HepG2 (cell line): ENCODE measurements at regions not wholly inside any gene's neighbourhood (a gene's known extent, or its start where the extent isn't known, plus 50 kb on each side); places are given as distances from the start of the nearest gene placed in this dataset.

Source experiments
- ATAC-seq: fragments of 200-7000 bp; cut with Tn5 transposase; 3 replicates; pipeline ENCODE4 v1.9.1; 2020; ENCODE audit warnings: mild to moderate bottlenecking, moderate library complexity
- BruUV-seq: library from RNA; stranded (reverse); fragments of 400-500 nt; replicated peaks from 2 replicates; lab custom pipeline; 2021; lab: Mats Ljungman, UMichigan
- CTCF ChIA-PET: fragments of 300-600 bp; formaldehyde crosslinking; extraction: SDS; loops from one replicate; lab custom pipeline; 2021; ENCODE audit warnings: low total read pairs, inconsistent platforms, low intra/inter-chr PET ratio; lab: Yijun Ruan, JAX
- POLR2A ChIA-PET: fragments of 350-600 bp; sonication (Branson Sonifier 250); formaldehyde crosslinking; loops from one replicate; lab custom pipeline; 2020; ENCODE audit warnings: antibody characterized with exemption, inconsistent platforms; lab: Yijun Ruan, JAX
- DNase-seq: peaks from one replicate; pipeline ENCODE4 v3.0.0-alpha.2; 2015; ENCODE audit warnings: low spot score
- FAIRE-seq: peaks from 3 replicates; lab custom pipeline; 2011; peaks lifted over from hg19 to GRCh38; lab: Jason Lieb, UNC
- H2AFZ ChIP-seq: one replicate; pipeline ENCODE4 v1.6.1; 2011; ENCODE audit warnings: low read length, inconsistent platforms
- H3K27ac ChIP-seq: fragments of 300-600 bp; 3 replicates; pipeline ENCODE4 v1.8.0; 2011; ENCODE audit warnings: mixed run types, mild to moderate bottlenecking, mixed read lengths, low read length, inconsistent platforms; ENCODE audit not compliant: insufficient read depth; ENCODE audit errors: extremely low read length
- H3K27me3 ChIP-seq, 2 experiments: fragments of 200-600 bp in 1 of 2; 2 replicates in 1 of 2; 3 replicates in 1 of 2; pipeline versions ENCODE4 v1.6.0 to v1.8.0; 2011; ENCODE audit warnings: low read length in 2 of 2, mild to moderate bottlenecking in 2 of 2, moderate library complexity in 2 of 2, inconsistent platforms in 1 of 2; ENCODE audit not compliant: insufficient read depth in 2 of 2, control insufficient read depth in 1 of 2
- H3K36me3 ChIP-seq, 2 experiments: fragments of 200-600 bp in 1 of 2; replicated peaks in 1 of 2; 2 replicates in 1 of 2; 3 replicates in 1 of 2; pipeline versions ENCODE4 v1.5.1 to v1.8.0; 2011; ENCODE audit warnings: low read length in 2 of 2, inconsistent platforms in 1 of 2; ENCODE audit not compliant: insufficient read depth in 2 of 2, control insufficient read depth in 1 of 2
- H3K4me1 ChIP-seq: 2 replicates; pipeline ENCODE4 v1.5.1; 2012; ENCODE audit warnings: low read length, inconsistent platforms; ENCODE audit not compliant: insufficient read depth
- H3K4me2 ChIP-seq: 2 replicates; pipeline ENCODE4 v1.6.0; 2011; ENCODE audit warnings: low read depth, low read length, inconsistent platforms
- H3K4me3 ChIP-seq, 3 experiments: fragments of 200-600 bp in 1 of 3; sonication (generic), shearing (Covaris generic) in 1 of 3; replicated peaks in 1 of 3; 2 replicates each; pipeline ENCODE4 v1.5.1; 2011 to 2016; ENCODE audit warnings: low read length in 3 of 3, inconsistent platforms in 2 of 3, low read depth in 2 of 3, mild to moderate bottlenecking in 2 of 3, control low read depth in 1 of 3, mixed read lengths in 1 of 3; ENCODE audit not compliant: insufficient read depth in 1 of 3
- H3K79me2 ChIP-seq: one replicate; pipeline ENCODE4 v1.6.1; 2011; ENCODE audit warnings: low read length, inconsistent platforms; ENCODE audit not compliant: insufficient read depth
- H3K9ac ChIP-seq: 2 replicates; pipeline ENCODE4 v1.6.0; 2011; ENCODE audit warnings: mild to moderate bottlenecking, low read depth, low read length, inconsistent platforms; ENCODE audit not compliant: insufficient read depth
- H3K9me3 ChIP-seq: 2 replicates; pipeline ENCODE4 v1.5.1; 2012; ENCODE audit warnings: mild to moderate bottlenecking, low read length
- H4K20me1 ChIP-seq: 2 replicates; pipeline ENCODE4 v1.6.0; 2011; ENCODE audit warnings: inconsistent platforms, mild to moderate bottlenecking, low read length, moderate library complexity; ENCODE audit not compliant: insufficient read depth
- JUND ChIP-seq: sonication (generic); formaldehyde crosslinking; IDR thresholded peaks from 2 replicates; pipeline ENCODE4 v1.8.0; 2022; ENCODE audit warnings: mild to moderate bottlenecking, missing genetic modification reagents
- KDM5B ChIP-seq: sonication (generic); formaldehyde crosslinking; IDR thresholded peaks from 2 replicates; pipeline ENCODE4 v1.4.0; 2020; ENCODE audit warnings: missing genetic modification reagents, mild to moderate bottlenecking, borderline replicate concordance
- YEATS4 ChIP-seq: sonication (generic); formaldehyde crosslinking; IDR thresholded peaks from 2 replicates; pipeline ENCODE4 v1.4.0; 2020; ENCODE audit warnings: missing genetic modification reagents, borderline replicate concordance
- ZNF264 ChIP-seq: sonication (generic); formaldehyde crosslinking; IDR thresholded peaks from 2 replicates; pipeline ENCODE4 v1.4.0; 2020; ENCODE audit warnings: missing genetic modification reagents
- ZNF432 ChIP-seq: sonication (generic); formaldehyde crosslinking; IDR thresholded peaks from 2 replicates; pipeline ENCODE4 v1.5.0; 2020; ENCODE audit warnings: missing genetic modification reagents, mild to moderate bottlenecking, borderline replicate concordance
- WGBS: methylation state at CpG from one replicate; pipeline ENCODE4 v1.1.6; 2017; ENCODE audit warnings: low lambda C conversion rate; 5-methylcytosine and 5-hydroxymethylcytosine counted together
- in situ Hi-C: cut with HindIII; loops from 2 replicates; pipeline ENCODE4 v1.10.0; 2017; ENCODE audit warnings: low pct_unique_long_range_greater_than_20kb; ENCODE audit not compliant: extremely low pct_ligation_motif_present
- intact Hi-C: fragments of 100-400 bp; cut with micrococcal nuclease; formaldehyde crosslinking; loops from one replicate; pipeline ENCODE4 v1.10.0; 2022; ENCODE audit not compliant: unreplicated experiment
- TF ChIP-seq, protein P1 (sequence below): IDR thresholded peaks from 2 replicates; pipeline ENCODE4 v1.6.1; 2016; ENCODE audit warnings: mild to moderate bottlenecking
- TF ChIP-seq, protein P2 (sequence below): IDR thresholded peaks from 2 replicates; pipeline ENCODE4 v1.6.1; 2016; ENCODE audit warnings: control low read depth
- TF ChIP-seq, protein P3 (sequence below), 2 experiments: fragments of 450-650 bp in 1 of 2; sonication (generic) in 1 of 2; formaldehyde crosslinking in 1 of 2; IDR thresholded peaks; 2 replicates each; pipeline versions ENCODE4 v1.6.1 to v1.8.0; 2016 to 2022; ENCODE audit warnings: antibody characterized with exemption in 1 of 2, mild to moderate bottlenecking in 1 of 2, missing genetic modification reagents in 1 of 2
- TF ChIP-seq, protein P4 (sequence below): sonication (generic); formaldehyde crosslinking; IDR thresholded peaks from 2 replicates; pipeline ENCODE4 v1.4.0; 2020; ENCODE audit warnings: missing genetic modification reagents, borderline replicate concordance

DNA sequence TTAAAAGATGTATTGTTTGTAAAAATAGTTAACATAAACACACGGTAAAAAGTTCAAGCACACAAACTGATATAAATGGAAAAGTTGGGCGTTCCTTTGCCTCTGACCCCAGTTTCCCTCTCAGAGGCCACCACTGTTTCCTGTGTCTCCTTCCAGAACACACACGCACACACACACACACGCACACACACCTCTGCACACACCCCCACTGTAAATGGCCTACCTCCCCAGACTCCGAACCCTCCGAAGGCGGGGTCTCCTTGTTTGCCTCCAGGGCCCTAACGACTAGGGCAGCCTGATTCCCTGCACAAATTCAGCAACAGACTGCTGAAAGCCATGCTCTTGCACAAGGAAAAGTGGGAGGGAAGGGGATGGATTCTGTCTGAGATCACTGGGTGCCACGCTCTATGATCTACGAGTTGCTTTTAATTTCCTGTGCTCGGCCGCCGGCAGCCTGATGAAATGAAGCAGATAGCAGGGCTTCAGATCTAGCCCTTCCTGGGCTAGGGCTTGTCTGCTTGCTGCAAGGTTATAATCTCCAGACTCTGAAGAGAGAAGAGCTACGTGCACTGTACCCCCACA, 184.0 kb upstream of the IL12B start:
- BruUV-seq: no TSS peak
- no peak overlapping the region for H3K4me3 ChIP-seq
- H3K36me3 ChIP-seq: no peaks in the 10 kb centered on the region
- no peaks in the 10 kb centered on the region for H4K20me1 ChIP-seq
- intact Hi-C loops: loop anchor here (10.0 kb wide), 1 partner anchor 400 kb away; the partner anchor contains the start of gene ADRA1B
- FAIRE-seq (no peak), DNase-seq (no peak), ATAC-seq (no peak)
- in situ Hi-C loops: no loop called here
- WGBS: 61% methylated on average over 14 of the region's 14 CpGs
- H3K79me2 ChIP-seq: no peaks in the 10 kb centered on the region
- H3K9me3 ChIP-seq: no peaks in the 10 kb centered on the region
- peaks cover 0 to 3% of the 10 kb centered on the region in 2 experiments; a peak in 1 of 5 replicates for H3K27me3 ChIP-seq
- H3K4me2 ChIP-seq: no peak overlapping the region
- H2AFZ ChIP-seq: no peak overlapping the region
- ChIA-PET POLR2A (no interaction called here), CTCF (no interaction called here)
- no peak overlapping the region for H3K9ac ChIP-seq
- H3K27ac ChIP-seq: no peak overlapping the region
- H3K4me1 ChIP-seq: no peaks in the 10 kb centered on the region
- TF ChIP-seq ZNF264 (no peak), ZNF432 (CRISPR knock-in tag) (no peak), YEATS4 (CRISPR knock-in tag) (no peak), JUND (no peak), KDM5B (no peak)
- TF ChIP-seq, protein P1, sequence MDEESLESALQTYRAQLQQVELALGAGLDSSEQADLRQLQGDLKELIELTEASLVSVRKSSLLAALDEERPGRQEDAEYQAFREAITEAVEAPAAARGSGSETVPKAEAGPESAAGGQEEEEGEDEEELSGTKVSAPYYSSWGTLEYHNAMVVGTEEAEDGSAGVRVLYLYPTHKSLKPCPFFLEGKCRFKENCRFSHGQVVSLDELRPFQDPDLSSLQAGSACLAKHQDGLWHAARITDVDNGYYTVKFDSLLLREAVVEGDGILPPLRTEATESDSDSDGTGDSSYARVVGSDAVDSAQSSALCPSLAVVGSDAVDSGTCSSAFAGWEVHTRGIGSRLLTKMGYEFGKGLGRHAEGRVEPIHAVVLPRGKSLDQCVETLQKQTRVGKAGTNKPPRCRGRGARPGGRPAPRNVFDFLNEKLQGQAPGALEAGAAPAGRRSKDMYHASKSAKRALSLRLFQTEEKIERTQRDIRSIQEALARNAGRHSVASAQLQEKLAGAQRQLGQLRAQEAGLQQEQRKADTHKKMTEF (CRISPR knock-in tag): no peak
- TF ChIP-seq, protein P2, sequence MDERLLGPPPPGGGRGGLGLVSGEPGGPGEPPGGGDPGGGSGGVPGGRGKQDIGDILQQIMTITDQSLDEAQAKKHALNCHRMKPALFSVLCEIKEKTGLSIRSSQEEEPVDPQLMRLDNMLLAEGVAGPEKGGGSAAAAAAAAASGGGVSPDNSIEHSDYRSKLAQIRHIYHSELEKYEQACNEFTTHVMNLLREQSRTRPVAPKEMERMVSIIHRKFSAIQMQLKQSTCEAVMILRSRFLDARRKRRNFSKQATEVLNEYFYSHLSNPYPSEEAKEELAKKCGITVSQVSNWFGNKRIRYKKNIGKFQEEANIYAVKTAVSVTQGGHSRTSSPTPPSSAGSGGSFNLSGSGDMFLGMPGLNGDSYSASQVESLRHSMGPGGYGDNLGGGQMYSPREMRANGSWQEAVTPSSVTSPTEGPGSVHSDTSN (CRISPR knock-in tag): no peak
- TF ChIP-seq, protein P3, sequence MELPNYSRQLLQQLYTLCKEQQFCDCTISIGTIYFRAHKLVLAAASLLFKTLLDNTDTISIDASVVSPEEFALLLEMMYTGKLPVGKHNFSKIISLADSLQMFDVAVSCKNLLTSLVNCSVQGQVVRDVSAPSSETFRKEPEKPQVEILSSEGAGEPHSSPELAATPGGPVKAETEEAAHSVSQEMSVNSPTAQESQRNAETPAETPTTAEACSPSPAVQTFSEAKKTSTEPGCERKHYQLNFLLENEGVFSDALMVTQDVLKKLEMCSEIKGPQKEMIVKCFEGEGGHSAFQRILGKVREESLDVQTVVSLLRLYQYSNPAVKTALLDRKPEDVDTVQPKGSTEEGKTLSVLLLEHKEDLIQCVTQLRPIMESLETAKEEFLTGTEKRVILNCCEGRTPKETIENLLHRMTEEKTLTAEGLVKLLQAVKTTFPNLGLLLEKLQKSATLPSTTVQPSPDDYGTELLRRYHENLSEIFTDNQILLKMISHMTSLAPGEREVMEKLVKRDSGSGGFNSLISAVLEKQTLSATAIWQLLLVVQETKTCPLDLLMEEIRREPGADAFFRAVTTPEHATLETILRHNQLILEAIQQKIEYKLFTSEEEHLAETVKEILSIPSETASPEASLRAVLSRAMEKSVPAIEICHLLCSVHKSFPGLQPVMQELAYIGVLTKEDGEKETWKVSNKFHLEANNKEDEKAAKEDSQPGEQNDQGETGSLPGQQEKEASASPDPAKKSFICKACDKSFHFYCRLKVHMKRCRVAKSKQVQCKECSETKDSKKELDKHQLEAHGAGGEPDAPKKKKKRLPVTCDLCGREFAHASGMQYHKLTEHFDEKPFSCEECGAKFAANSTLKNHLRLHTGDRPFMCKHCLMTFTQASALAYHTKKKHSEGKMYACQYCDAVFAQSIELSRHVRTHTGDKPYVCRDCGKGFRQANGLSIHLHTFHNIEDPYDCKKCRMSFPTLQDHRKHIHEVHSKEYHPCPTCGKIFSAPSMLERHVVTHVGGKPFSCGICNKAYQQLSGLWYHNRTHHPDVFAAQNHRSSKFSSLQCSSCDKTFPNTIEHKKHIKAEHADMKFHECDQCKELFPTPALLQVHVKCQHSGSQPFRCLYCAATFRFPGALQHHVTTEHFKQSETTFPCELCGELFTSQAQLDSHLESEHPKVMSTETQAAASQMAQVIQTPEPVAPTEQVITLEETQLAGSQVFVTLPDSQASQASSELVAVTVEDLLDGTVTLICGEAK (IDR thresholded peaks at IDR 0.05): no peak
- TF ChIP-seq, protein P3 (CRISPR knock-in tag; IDR thresholded peaks at IDR 0.05): no peak
- TF ChIP-seq, protein P4, sequence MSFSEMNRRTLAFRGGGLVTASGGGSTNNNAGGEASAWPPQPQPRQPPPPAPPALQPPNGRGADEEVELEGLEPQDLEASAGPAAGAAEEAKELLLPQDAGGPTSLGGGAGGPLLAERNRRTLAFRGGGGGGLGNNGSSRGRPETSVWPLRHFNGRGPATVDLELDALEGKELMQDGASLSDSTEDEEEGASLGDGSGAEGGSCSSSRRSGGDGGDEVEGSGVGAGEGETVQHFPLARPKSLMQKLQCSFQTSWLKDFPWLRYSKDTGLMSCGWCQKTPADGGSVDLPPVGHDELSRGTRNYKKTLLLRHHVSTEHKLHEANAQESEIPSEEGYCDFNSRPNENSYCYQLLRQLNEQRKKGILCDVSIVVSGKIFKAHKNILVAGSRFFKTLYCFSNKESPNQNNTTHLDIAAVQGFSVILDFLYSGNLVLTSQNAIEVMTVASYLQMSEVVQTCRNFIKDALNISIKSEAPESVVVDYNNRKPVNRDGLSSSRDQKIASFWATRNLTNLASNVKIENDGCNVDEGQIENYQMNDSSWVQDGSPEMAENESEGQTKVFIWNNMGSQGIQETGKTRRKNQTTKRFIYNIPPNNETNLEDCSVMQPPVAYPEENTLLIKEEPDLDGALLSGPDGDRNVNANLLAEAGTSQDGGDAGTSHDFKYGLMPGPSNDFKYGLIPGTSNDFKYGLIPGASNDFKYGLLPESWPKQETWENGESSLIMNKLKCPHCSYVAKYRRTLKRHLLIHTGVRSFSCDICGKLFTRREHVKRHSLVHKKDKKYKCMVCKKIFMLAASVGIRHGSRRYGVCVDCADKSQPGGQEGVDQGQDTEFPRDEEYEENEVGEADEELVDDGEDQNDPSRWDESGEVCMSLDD (CRISPR knock-in tag): no peak
